Endothelial cell (in vitro differentiated cells): ENCODE measurements at regions not wholly inside any gene's neighbourhood (a gene's known extent, or its start where the extent isn't known, plus 50 kb on each side); places are given as distances from the start of the nearest gene placed in this dataset.

Source experiments
- DNase-seq: peaks from one replicate; pipeline ENCODE4 v3.0.0; 2021; ENCODE audit warnings: low spot score
- H3K27ac Mint-ChIP-seq: one replicate; pipeline ENCODE4 v1.8.0; 2021; ENCODE audit warnings: mixed read lengths, inconsistent platforms; ENCODE audit not compliant: unreplicated experiment
- H3K27me3 Mint-ChIP-seq: one replicate; pipeline ENCODE4 v1.8.0; 2021; ENCODE audit warnings: mild to moderate bottlenecking, moderate library complexity, mixed read lengths, inconsistent platforms; ENCODE audit not compliant: unreplicated experiment
- H3K36me3 Mint-ChIP-seq: one replicate; pipeline ENCODE4 v1.8.0; 2021; ENCODE audit warnings: mild to moderate bottlenecking, low read depth, mixed read lengths, inconsistent platforms; ENCODE audit not compliant: unreplicated experiment
- H3K4me1 Mint-ChIP-seq: one replicate; pipeline ENCODE4 v1.8.0; 2021; ENCODE audit warnings: mild to moderate bottlenecking, mixed read lengths, inconsistent platforms; ENCODE audit not compliant: unreplicated experiment
- H3K4me3 Mint-ChIP-seq: one replicate; pipeline ENCODE4 v1.8.0; 2021; ENCODE audit warnings: mild to moderate bottlenecking, mixed read lengths, inconsistent platforms; ENCODE audit not compliant: unreplicated experiment
- H3K9me3 Mint-ChIP-seq: one replicate; pipeline ENCODE4 v1.8.0; 2021; ENCODE audit warnings: mixed read lengths, inconsistent platforms; ENCODE audit not compliant: unreplicated experiment
- TF ChIP-seq, protein P1 (sequence below): fragments of 200-600 bp; sonication (generic); IDR thresholded peaks from one replicate; pipeline ENCODE4 v1.5.0; 2021; ENCODE audit warnings: antibody characterized with exemption; ENCODE audit not compliant: unreplicated experiment

DNA sequence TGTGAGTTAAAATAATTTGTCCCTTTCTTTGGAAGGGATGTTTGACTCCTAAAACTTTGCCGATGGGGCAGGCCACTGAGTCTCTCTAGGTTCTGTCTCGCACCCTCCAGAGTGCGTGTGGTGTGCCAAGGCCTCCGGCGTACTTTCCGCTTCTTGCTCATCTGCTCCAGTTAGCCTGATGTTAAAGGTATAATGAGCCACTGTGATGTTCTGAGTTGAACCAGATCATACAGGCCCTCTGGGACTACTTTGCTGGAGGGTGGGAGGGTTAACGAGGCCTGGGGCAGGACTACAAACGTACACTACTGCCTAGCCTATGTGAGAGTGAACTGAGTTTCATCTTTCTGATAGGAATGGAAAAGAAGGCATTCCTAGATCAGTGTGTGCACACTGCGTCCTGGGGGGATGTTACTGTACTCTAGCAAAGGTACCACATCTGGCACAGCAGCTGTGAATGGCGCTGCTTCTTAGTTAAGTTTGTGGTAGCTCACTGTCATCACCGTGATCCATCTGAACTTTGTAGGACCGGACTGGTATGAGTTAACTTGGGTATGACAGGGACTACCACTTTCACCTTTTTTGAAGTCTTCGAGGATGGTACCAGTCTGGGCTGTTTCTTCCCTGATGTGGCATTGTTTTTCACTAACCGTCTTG is 60.2 kb downstream of the RGS12 start:
- TF ChIP-seq, protein P1, sequence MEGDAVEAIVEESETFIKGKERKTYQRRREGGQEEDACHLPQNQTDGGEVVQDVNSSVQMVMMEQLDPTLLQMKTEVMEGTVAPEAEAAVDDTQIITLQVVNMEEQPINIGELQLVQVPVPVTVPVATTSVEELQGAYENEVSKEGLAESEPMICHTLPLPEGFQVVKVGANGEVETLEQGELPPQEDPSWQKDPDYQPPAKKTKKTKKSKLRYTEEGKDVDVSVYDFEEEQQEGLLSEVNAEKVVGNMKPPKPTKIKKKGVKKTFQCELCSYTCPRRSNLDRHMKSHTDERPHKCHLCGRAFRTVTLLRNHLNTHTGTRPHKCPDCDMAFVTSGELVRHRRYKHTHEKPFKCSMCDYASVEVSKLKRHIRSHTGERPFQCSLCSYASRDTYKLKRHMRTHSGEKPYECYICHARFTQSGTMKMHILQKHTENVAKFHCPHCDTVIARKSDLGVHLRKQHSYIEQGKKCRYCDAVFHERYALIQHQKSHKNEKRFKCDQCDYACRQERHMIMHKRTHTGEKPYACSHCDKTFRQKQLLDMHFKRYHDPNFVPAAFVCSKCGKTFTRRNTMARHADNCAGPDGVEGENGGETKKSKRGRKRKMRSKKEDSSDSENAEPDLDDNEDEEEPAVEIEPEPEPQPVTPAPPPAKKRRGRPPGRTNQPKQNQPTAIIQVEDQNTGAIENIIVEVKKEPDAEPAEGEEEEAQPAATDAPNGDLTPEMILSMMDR: no peak
- peaks cover 6% of the 10 kb centered on the region for H3K36me3 Mint-ChIP-seq
- H3K9me3 Mint-ChIP-seq: no peaks in the 10 kb centered on the region
- peaks cover 3% of the 10 kb centered on the region for H3K27me3 Mint-ChIP-seq
- H3K4me1 Mint-ChIP-seq: peaks cover 10% of the 10 kb centered on the region
- no peak overlapping the region for H3K4me3 Mint-ChIP-seq
- DNase-seq: no peak
- H3K27ac Mint-ChIP-seq: no peak overlapping the region

DNA sequence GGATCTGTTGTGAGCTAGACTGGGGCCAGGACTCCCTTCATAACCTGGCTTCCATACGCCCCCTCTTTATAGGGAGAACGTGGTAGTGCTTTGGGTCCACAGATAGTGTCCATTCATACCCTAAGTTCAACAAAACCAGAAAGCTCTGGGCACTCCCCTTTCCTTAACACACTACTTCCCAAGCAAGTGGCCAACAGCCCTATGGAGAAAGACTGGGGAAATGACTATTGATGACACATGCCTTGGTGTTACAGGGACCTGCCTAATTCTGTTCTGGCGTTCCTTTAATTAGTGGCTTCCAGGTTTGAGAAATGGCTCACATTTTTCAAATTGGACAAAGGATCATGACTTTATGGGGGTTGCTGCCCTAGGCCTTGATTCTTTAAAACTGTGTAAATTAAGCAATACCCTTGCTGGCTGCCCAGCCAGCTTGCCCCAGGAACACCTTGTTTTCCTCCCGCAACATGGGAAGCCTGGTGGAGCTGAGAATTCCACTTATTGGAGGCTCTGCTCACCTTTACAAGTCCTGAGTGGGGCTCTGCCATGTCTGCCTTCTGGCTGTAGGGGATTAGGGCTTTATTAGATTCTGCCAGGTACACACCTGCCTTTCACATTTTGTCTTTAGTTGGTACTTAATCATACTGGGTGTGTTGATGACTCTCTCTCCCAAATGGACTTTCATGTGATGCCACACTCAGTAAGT is 61.1 kb downstream of the RGS12 start:
- Mint-ChIP-seq H3K9me3 (no peaks in the 10 kb centered on the region), H3K4me1 (peaks cover 4% of the 10 kb centered on the region), H3K27ac (no peak overlapping the region), H3K36me3 (peaks cover 6% of the 10 kb centered on the region), H3K27me3 (no peaks in the 10 kb centered on the region), H3K4me3 (no peak overlapping the region)
- TF ChIP-seq, protein P1: no peak
- no peak for DNase-seq

DNA sequence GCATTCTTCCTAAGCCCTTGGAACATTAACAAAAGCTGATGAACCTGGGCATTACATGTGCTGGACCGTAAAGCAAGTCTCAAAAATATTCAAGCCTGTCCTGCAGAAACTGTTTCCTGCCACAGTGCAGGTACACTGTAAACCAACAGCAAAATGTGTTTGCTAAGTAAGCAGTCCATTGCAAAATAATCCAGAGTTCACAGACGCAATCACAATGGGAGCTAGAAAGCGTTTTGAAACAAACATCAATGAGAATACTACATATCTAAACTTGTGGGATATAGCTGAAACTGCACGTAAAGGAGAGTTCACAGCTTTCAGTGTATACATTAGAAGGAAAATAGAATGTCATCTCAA is 61.6 kb downstream of the RGS12 start:
- Mint-ChIP-seq H3K27ac (no peak overlapping the region), H3K9me3 (no peaks in the 10 kb centered on the region), H3K27me3 (no peaks in the 10 kb centered on the region), H3K4me3 (no peak overlapping the region), H3K36me3 (peaks cover 6% of the 10 kb centered on the region), H3K4me1 (no peaks in the 10 kb centered on the region)
- DNase-seq: no peak
- TF ChIP-seq, protein P1: no peak

DNA sequence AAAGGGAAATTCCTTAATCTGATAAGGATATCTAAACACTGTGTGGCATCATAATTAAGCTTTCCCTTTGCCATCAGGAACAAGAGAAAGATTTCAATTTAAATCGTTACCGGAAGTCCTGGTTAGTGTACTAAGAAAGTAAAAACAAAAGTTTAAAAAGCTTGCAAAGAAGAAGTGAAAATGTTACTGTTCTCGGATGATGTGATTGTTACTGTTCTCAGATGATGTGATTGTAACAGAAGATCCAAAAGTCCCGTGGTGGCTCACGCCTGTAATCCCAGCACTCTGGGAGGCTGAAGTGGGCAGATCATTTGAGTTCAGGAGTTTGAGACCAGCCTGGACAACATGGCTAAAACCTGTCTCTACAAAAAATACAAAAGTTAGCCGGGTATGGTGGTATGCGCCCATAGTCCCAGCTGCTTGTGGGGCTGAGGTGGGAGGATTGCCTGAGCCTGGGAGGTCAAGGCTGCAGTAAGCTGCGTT is 62.5 kb downstream of the RGS12 start:
- TF ChIP-seq, protein P1: no peak
- peaks cover 2% of the 10 kb centered on the region for H3K27me3 Mint-ChIP-seq
- no peak for DNase-seq
- no peaks in the 10 kb centered on the region for H3K9me3 Mint-ChIP-seq
- H3K36me3 Mint-ChIP-seq: peaks cover 6% of the 10 kb centered on the region
- no peaks in the 10 kb centered on the region for H3K4me1 Mint-ChIP-seq
- H3K27ac Mint-ChIP-seq: no peak overlapping the region
- no peak overlapping the region for H3K4me3 Mint-ChIP-seq

DNA sequence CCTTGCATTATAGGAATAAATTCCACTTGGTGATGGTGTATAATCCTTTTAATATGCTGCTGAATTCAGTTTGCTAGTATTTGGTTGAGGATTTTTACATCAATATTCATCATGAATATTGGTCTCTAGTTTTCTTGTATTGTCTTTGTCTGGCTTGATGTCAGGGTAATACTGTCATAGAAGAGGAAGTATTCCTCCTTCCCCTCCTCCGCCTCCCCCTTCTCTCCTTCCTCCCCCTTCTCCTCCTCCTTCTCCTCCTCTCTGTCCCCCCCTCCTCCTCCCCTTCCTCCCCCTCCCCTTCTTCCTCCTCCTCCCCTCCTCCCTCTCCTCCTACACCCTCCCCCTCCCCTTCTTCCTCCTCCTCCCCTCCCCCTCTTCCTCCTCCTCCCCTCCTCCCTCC is 65.8 kb downstream of the RGS12 start:
- no peak overlapping the region for H3K4me3 Mint-ChIP-seq
- peaks cover 12% of the 10 kb centered on the region for H3K36me3 Mint-ChIP-seq
- TF ChIP-seq, protein P1: no peak
- no peak overlapping the region for H3K27ac Mint-ChIP-seq
- no peak for DNase-seq
- H3K27me3 Mint-ChIP-seq: peaks cover 21% of the 10 kb centered on the region
- H3K9me3 Mint-ChIP-seq: no peaks in the 10 kb centered on the region
- H3K4me1 Mint-ChIP-seq: peaks cover 11% of the 10 kb centered on the region
